ENCODE measurements at regions not wholly inside any gene's neighbourhood (a gene's known extent, or its start where the extent isn't known, plus 50 kb on each side); places are given as distances from the start of the nearest gene placed in this dataset.

DNA sequence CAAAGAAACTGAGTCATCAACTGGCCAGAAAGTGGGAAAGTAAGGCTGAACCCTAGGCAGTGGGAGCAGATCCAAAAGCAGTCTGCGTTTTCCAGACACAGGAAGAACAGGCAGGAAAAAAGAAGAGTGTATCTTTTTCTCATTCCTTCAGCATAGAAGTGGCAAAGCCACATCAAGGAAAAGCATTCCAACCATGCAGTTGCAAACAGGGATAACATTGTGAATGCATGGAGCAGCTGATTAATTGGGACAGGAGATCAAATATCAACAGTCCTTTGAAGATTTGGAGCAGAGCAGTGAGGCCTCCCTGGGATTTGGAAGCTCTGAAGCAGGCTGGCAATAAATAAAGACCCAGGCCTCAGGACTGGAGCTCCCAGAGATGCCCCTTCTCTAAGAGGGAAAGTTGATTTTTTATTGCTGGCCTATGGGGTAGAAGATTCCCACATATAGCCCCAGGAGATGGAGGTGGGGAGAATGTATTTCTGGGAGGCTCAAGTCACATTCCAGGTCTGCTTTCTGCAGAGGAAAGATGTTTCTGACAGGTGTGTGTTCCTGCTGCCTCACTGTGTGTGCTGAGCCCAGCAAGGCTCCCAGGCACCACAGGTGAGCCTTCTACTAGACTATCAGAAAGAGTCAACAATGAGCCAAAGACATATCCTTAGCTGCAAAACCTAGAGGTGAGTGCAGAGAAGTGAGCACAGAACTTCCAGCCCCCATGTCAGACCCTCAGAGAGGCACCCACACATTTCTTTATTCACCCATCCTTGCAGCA, 222.5 kb downstream of the RAB28 start:
- intact Hi-C loops (cut with DNase I; ENCODE audit: low total_unique reads), result no loop called here
- Histone ChIP-seq H3K27me3 (no peaks in the 10 kb centered on the region), H3K4me1 (no peaks in the 10 kb centered on the region), H3K9me3 (no peaks in the 10 kb centered on the region), H3K4me3 (no peak overlapping the region), H3K27ac (no peak overlapping the region), H3K36me3 (no peaks in the 10 kb centered on the region)
- no peak for TF ChIP-seq POLR2A (IDR thresholded peaks at IDR 0.05)
- no peak for TF ChIP-seq POLR2AphosphoS5 (IDR thresholded peaks at IDR 0.05)
- TF ChIP-seq, protein P1, sequence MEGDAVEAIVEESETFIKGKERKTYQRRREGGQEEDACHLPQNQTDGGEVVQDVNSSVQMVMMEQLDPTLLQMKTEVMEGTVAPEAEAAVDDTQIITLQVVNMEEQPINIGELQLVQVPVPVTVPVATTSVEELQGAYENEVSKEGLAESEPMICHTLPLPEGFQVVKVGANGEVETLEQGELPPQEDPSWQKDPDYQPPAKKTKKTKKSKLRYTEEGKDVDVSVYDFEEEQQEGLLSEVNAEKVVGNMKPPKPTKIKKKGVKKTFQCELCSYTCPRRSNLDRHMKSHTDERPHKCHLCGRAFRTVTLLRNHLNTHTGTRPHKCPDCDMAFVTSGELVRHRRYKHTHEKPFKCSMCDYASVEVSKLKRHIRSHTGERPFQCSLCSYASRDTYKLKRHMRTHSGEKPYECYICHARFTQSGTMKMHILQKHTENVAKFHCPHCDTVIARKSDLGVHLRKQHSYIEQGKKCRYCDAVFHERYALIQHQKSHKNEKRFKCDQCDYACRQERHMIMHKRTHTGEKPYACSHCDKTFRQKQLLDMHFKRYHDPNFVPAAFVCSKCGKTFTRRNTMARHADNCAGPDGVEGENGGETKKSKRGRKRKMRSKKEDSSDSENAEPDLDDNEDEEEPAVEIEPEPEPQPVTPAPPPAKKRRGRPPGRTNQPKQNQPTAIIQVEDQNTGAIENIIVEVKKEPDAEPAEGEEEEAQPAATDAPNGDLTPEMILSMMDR (IDR thresholded peaks at IDR 0.05), result no peak
- no peak for DNase-seq (ENCODE audit: low spot score in 2 of 2)

DNA sequence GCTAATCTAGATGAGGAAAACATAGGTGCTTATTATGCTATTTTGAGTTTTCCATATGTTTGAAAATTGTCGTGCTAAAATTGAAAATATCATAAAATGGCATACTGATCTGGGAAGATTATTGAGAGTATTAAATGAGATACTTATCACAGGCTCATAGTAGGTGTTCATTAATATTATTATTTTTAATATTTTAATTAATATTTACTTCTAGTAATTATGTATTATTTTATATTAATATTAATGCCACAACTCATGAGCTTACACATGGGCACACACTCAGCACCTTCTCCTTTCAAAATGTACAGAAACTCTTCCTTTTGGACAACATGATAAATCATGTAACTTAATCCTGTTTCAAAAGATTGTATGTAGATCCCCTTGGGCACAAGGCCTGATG, 223.6 kb downstream of the RAB28 start:
- Histone ChIP-seq H3K4me3 (no peak overlapping the region), H3K4me1 (no peaks in the 10 kb centered on the region), H3K9me3 (no peaks in the 10 kb centered on the region), H3K27ac (no peak overlapping the region), H3K36me3 (no peaks in the 10 kb centered on the region), H3K27me3 (no peaks in the 10 kb centered on the region)
- no peak for DNase-seq (ENCODE audit: low spot score in 2 of 2)
- intact Hi-C loops (cut with DNase I; ENCODE audit: low total_unique reads), result no loop called here
- no peak for TF ChIP-seq POLR2AphosphoS5 (IDR thresholded peaks at IDR 0.05)
- TF ChIP-seq, protein P1 (IDR thresholded peaks at IDR 0.05), result no peak
- TF ChIP-seq POLR2A (IDR thresholded peaks at IDR 0.05), result no peak

DNA sequence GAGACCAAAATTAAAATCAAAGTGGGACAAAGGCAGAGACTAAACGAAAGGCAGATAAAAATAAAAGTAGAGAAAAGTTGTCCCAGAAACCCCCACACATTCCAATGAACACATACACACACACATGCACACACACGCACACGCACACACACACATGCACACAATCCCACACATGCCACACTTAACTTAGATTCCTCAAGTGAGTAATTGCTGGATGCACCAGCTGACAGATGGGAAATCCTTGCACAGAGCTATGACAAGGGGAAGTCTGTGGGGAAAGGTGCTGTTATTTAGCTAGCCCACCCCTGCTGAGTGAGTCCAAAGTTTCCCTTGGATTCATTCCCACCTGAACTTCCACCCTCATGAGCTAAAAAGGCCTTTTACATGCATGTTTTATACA, 233.9 kb downstream of the RAB28 start:
- H3K27ac ChIP-seq, result no peak overlapping the region
- no peak for TF ChIP-seq POLR2A (IDR thresholded peaks at IDR 0.05)
- TF ChIP-seq, protein P1 (IDR thresholded peaks at IDR 0.05), result no peak
- TF ChIP-seq POLR2AphosphoS5 (IDR thresholded peaks at IDR 0.05), result no peak
- H3K27me3 ChIP-seq, result no peaks in the 10 kb centered on the region
- DNase-seq (ENCODE audit: low spot score in 2 of 2), result no peak
- H3K4me1 ChIP-seq, result no peaks in the 10 kb centered on the region
- no peak overlapping the region for H3K4me3 ChIP-seq
- peaks cover 9 to 30% of the 10 kb centered on the region in 2 donors for H3K9me3 ChIP-seq
- no peaks in the 10 kb centered on the region for H3K36me3 ChIP-seq
- intact Hi-C loops (cut with DNase I; ENCODE audit: low total_unique reads), result no loop called here

DNA sequence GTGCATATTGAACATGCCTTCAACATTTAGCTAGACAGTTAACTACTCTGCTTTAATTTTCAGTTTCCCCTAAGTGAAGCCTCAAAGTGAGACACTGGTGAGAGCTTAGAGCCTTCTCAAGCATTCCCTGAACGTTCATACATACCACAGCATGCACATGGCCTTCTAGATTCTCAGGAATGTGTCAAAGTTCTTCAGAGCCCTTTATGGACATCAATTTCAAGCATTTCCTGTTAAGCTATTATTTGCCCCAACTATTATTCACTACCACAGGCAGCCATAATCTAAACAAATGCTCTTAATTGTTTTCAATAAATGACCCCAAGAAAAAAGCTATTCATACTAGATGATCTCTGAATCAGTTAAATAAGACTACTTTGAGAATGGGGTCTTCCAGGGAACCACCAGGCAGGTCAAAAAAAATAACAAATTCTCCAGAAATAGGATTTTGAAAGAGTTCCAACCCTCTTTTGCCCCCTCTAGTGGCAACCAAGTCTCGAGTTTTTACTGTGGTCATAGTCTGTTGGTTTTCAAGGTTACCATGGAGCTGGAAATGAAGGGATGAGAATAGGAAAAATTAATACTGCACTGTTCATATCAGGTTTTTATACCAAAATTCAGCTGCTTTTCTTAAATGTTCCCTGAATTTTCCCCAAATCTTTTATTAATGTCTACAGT, 235.4 kb downstream of the RAB28 start:
- intact Hi-C loops (cut with DNase I; ENCODE audit: low total_unique reads), result no loop called here
- no peak overlapping the region for H3K27ac ChIP-seq
- no peak overlapping the region for H3K4me3 ChIP-seq
- no peaks in the 10 kb centered on the region for H3K4me1 ChIP-seq
- TF ChIP-seq POLR2A (IDR thresholded peaks at IDR 0.05), result no peak
- no peak for TF ChIP-seq POLR2AphosphoS5 (IDR thresholded peaks at IDR 0.05)
- TF ChIP-seq, protein P1 (IDR thresholded peaks at IDR 0.05), result no peak
- DNase-seq (ENCODE audit: low spot score in 2 of 2), result no peak
- H3K27me3 ChIP-seq, result no peaks in the 10 kb centered on the region
- peaks cover 9 to 33% of the 10 kb centered on the region in 2 donors for H3K9me3 ChIP-seq
- no peaks in the 10 kb centered on the region for H3K36me3 ChIP-seq

DNA sequence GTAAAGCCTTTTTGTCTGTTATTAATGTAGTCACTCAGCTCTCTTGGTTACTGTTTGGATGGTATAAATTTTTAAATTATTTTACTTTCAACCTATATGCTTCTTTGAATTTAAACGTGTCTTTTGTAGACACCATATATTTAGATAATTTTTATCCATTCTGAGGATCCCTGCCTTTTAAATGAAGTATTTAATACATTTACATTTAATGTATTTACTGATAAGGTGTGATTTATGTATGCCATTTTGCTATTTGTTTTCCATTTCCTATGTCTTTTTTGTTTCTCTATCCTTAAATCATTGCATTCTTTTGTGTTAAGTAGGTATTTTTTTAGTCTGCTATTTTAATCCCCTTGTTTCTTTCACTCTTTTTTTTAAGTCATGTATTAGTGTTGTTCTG, 238.0 kb downstream of the RAB28 start:
- Histone ChIP-seq H3K9me3 (peaks cover 9 to 33% of the 10 kb centered on the region in 2 donors), H3K4me3 (no peak overlapping the region), H3K36me3 (no peaks in the 10 kb centered on the region), H3K27me3 (no peaks in the 10 kb centered on the region), H3K4me1 (no peaks in the 10 kb centered on the region), H3K27ac (no peak overlapping the region)
- TF ChIP-seq, protein P1 (IDR thresholded peaks at IDR 0.05), result no peak
- TF ChIP-seq POLR2AphosphoS5 (IDR thresholded peaks at IDR 0.05), result no peak
- intact Hi-C loops (cut with DNase I; ENCODE audit: low total_unique reads), result no loop called here
- DNase-seq (ENCODE audit: low spot score in 2 of 2), result no peak
